GM19455 (cell line): ENCODE measurements at regions not wholly inside any gene's neighbourhood (a gene's known extent, or its start where the extent isn't known, plus 50 kb on each side); places are given as distances from the start of the nearest gene placed in this dataset.
"Not testable (repeated sequence)": the region's sequence is repeated elsewhere in the genome, so short reads cannot be mapped to it uniquely, and the experiment has no call there.

Experiments used
- ATAC-seq: cut with Tn5 transposase; IDR thresholded peaks from one replicate; pipeline ENCODE4 v1.9.1; 2021; ENCODE audit not compliant: unreplicated experiment

GRCh38 chr2:75327334-75327733 is 128.0 kb upstream of the TACR1 start:
- no peak for ATAC-seq

GRCh38 chr2:75326645-75327044 is 127.3 kb upstream of the TACR1 start:
- ATAC-seq = no peak

- ATAC-seq = no peak
These were observed 126.3 kb upstream of the TACR1 start for GRCh38 chr2:75325594-75325993.

- no peak for ATAC-seq
These were observed 125.6 kb upstream of the TACR1 start for GRCh38 chr2:75324861-75325284.

GRCh38 chr2:75324141-75324540 is 124.8 kb upstream of the TACR1 start:
- no peak for ATAC-seq

GRCh38 chr2:75321599-75321922 is 122.2 kb upstream of the TACR1 start:
- ATAC-seq = no peak

- ATAC-seq = no peak
These were observed 121.7 kb upstream of the TACR1 start for GRCh38 chr2:75320898-75321598.

GRCh38 chr2:75319951-75320350 is 120.6 kb upstream of the TACR1 start:
- no peak for ATAC-seq

- ATAC-seq = no peak
These were observed 118.5 kb upstream of the TACR1 start for GRCh38 chr2:75317802-75318201.

GRCh38 chr2:75317316-75317715 is 118.0 kb upstream of the TACR1 start:
- ATAC-seq = no peak

- no peak for ATAC-seq
These were observed 116.1 kb upstream of the TACR1 start for GRCh38 chr2:75315436-75315835.

- peak; percentile 100 for ATAC-seq
These were observed 112.7 kb upstream of the TACR1 start for GRCh38 chr2:75311993-75312392.

- no peak for ATAC-seq
These were observed 112.2 kb upstream of the TACR1 start for GRCh38 chr2:75311521-75311920.

- no peak for ATAC-seq
These were observed 111.6 kb upstream of the TACR1 start for GRCh38 chr2:75310876-75311275.

GRCh38 chr2:75309596-75310463 is 110.5 kb upstream of the TACR1 start:
- ATAC-seq = no peak

- ATAC-seq = no peak
These were observed 103.9 kb upstream of the TACR1 start for GRCh38 chr2:75303227-75303626.

GRCh38 chr2:75294362-75294761 is 95.0 kb upstream of the TACR1 start:
- ATAC-seq = no peak

- no peak for ATAC-seq
These were observed 93.5 kb upstream of the TACR1 start for GRCh38 chr2:75292826-75293225.

GRCh38 chr2:75290600-75291150 is 91.4 kb upstream of the TACR1 start:
- ATAC-seq = no peak

- ATAC-seq = no peak
These were observed 90.5 kb upstream of the TACR1 start for GRCh38 chr2:75289771-75290170.

GRCh38 chr2:75289178-75289577 is 89.9 kb upstream of the TACR1 start:
- ATAC-seq = not testable (repeated sequence)

- ATAC-seq = no peak
These were observed 89.4 kb upstream of the TACR1 start for GRCh38 chr2:75288760-75289159.
